DND-41 (cell line): ENCODE measurements at regions not wholly inside any gene's neighbourhood (a gene's known extent, or its start where the extent isn't known, plus 50 kb on each side); places are given as distances from the start of the nearest gene placed in this dataset.

ENCODE experiments used
- ATAC-seq: fragments of 200-7000 bp; cut with Tn5 transposase; 3 replicates; pipeline ENCODE4 v1.9.1; 2021; ENCODE audit warnings: low read depth; ENCODE audit not compliant: insufficient read depth
- DNase-seq: peaks from one replicate; pipeline ENCODE4 v3.0.0-alpha.2; 2020
- H2AFZ ChIP-seq: 2 replicates; pipeline ENCODE4 v1.6.0; 2012; ENCODE audit warnings: low read depth, low read length
- H3K27ac ChIP-seq: 2 replicates; pipeline ENCODE4 v1.5.1; 2012; ENCODE audit warnings: low read length, inconsistent platforms
- H3K27me3 ChIP-seq: fragments of 200-600 bp; sonication (generic); 2 replicates; pipeline ENCODE4 v1.6.0; 2012; ENCODE audit warnings: low read length, mild to moderate bottlenecking, inconsistent platforms; ENCODE audit not compliant: insufficient read depth, poor library complexity
- H3K36me3 ChIP-seq: 2 replicates; pipeline ENCODE4 v1.5.1; 2012; ENCODE audit warnings: low read length, inconsistent platforms; ENCODE audit not compliant: insufficient read depth
- H3K4me1 ChIP-seq: 2 replicates; pipeline ENCODE4 v1.5.1; 2012; ENCODE audit warnings: mild to moderate bottlenecking, low read length; ENCODE audit not compliant: insufficient read depth
- H3K4me2 ChIP-seq: 2 replicates; pipeline ENCODE4 v1.6.0; 2012; ENCODE audit warnings: mild to moderate bottlenecking, moderate library complexity, low read length, inconsistent platforms; ENCODE audit not compliant: insufficient read depth
- H3K4me3 ChIP-seq, 2 experiments: fragments of 200-600 bp in 1 of 2; shearing (Covaris generic) in 1 of 2; 2 replicates each; pipeline ENCODE4 v1.5.1; 2012 to 2016; ENCODE audit warnings: inconsistent platforms in 2 of 2, low read length in 2 of 2, mild to moderate bottlenecking in 2 of 2, low read depth in 1 of 2, moderate library complexity in 1 of 2
- H3K79me2 ChIP-seq: 2 replicates; pipeline ENCODE4 v1.6.0; 2012; ENCODE audit warnings: low read length, inconsistent platforms; ENCODE audit not compliant: insufficient read depth
- H3K9ac ChIP-seq: 2 replicates; pipeline ENCODE4 v1.6.0; 2012; ENCODE audit warnings: low read depth, mild to moderate bottlenecking, inconsistent platforms, low read length, moderate library complexity
- H3K9me3 ChIP-seq: 2 replicates; pipeline ENCODE4 v1.5.1; 2012; ENCODE audit warnings: low read length, moderate library complexity, mild to moderate bottlenecking, inconsistent platforms; ENCODE audit not compliant: insufficient read depth, severe bottlenecking
- H4K20me1 ChIP-seq: 2 replicates; pipeline ENCODE4 v1.6.0; 2012; ENCODE audit warnings: low read length; ENCODE audit not compliant: insufficient read depth
- EZH2 ChIP-seq: IDR thresholded peaks from 3 replicates; pipeline ENCODE4 v1.6.1; 2012; ENCODE audit warnings: borderline replicate concordance, low read depth, mild to moderate bottlenecking, moderate library complexity, low read length, inconsistent platforms; ENCODE audit not compliant: severe bottlenecking
- TF ChIP-seq, protein P1 (sequence below): IDR thresholded peaks from 2 replicates; pipeline ENCODE4 v1.5.1; 2012; ENCODE audit warnings: borderline replicate concordance, low read length, moderate library complexity, mild to moderate bottlenecking; ENCODE audit not compliant: poor library complexity, severe bottlenecking; ENCODE audit errors: extremely low read depth

DNA sequence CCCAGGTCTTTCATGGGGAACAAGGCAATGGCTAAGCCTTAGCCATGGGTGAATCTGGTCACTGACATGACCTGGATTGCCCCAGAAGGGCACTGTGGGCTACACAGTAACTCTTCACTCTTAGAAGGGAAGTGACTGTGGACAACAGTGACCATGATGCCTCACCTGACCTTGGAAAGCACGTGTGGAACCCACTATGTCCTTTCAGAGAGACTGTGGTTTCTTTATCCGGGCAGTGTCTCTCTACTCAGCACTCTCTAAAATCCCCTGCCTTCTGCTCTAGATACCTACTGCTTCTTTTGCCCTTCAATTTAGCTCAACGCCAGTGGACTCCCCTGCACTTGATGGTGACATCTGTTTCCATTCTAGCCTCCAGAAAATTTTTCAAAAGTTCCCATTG is 66.1 kb upstream of the ANKFN1 start:
- H3K27ac ChIP-seq = no peak overlapping the region
- TF ChIP-seq, protein P1, sequence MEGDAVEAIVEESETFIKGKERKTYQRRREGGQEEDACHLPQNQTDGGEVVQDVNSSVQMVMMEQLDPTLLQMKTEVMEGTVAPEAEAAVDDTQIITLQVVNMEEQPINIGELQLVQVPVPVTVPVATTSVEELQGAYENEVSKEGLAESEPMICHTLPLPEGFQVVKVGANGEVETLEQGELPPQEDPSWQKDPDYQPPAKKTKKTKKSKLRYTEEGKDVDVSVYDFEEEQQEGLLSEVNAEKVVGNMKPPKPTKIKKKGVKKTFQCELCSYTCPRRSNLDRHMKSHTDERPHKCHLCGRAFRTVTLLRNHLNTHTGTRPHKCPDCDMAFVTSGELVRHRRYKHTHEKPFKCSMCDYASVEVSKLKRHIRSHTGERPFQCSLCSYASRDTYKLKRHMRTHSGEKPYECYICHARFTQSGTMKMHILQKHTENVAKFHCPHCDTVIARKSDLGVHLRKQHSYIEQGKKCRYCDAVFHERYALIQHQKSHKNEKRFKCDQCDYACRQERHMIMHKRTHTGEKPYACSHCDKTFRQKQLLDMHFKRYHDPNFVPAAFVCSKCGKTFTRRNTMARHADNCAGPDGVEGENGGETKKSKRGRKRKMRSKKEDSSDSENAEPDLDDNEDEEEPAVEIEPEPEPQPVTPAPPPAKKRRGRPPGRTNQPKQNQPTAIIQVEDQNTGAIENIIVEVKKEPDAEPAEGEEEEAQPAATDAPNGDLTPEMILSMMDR = no peak
- TF ChIP-seq EZH2 = no peak
- DNase-seq = no peak

DNA sequence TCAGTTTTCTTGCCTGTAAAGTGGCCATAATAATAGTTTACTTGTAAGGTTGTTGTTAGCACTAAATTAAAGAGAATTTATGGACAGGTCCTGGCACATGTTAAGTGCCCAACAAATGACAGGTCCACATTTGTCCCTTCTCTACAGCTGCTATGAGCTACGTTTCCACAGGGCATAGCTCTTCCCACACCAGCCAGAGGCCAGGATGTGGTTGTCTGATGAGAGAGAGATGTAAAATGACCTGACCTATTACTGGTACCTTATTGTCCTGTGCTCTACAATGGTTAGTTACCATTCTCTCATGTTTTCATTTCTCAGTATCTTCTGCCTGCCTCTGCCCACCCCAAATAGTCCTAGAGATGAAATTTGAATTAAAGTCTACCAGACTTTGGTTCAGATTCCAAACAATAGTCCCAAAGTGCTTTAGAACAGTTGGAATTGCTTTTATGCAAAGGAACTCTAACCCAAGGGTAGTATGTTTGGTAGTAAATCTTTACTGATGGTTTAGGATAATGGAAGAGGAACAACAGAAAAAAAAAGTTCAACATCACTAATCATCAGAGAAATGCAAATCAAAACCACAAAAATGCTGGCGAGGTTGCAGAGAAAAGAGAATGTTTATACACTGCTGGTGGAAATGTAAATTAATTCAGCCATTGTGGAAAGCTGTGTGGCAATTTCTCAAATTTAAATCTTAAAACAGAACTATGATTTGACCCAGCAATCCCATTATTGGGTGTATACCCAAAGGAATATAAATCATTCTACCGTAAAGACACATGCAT is 57.1 kb upstream of the ANKFN1 start:
- Histone ChIP-seq H4K20me1 (no peaks in the 10 kb centered on the region), H3K9ac (no peak overlapping the region), H3K9me3 (no peaks in the 10 kb centered on the region), H2AFZ (no peak overlapping the region), H3K36me3 (no peaks in the 10 kb centered on the region), H3K27me3 (no peaks in the 10 kb centered on the region), H3K4me1 (peaks cover 26% of the 10 kb centered on the region), H3K27ac (no peak overlapping the region), H3K4me2 (no peak overlapping the region), H3K4me3 (no peak overlapping the region), H3K79me2 (no peaks in the 10 kb centered on the region)
- DNase-seq = no peak
- TF ChIP-seq, protein P1 = no peak
- no peak for TF ChIP-seq EZH2
- peak; percentile 49; the same call in 1 of the 3 replicates for ATAC-seq

More for the DNA sequence above, 66.1 kb upstream of the ANKFN1 start:
- no peak for ATAC-seq
- Histone ChIP-seq H3K27me3 (no peaks in the 10 kb centered on the region), H3K4me1 (peaks cover 4% of the 10 kb centered on the region), H4K20me1 (no peaks in the 10 kb centered on the region), H3K36me3 (no peaks in the 10 kb centered on the region), H2AFZ (no peak overlapping the region), H3K9me3 (no peaks in the 10 kb centered on the region), H3K4me3 (no peak overlapping the region), H3K79me2 (no peaks in the 10 kb centered on the region), H3K9ac (no peak overlapping the region), H3K4me2 (no peak overlapping the region)

GRCh38 chr17:56098746-56099145 is 54.5 kb upstream of the ANKFN1 start:
- H3K9ac ChIP-seq = no peak overlapping the region
- DNase-seq = peak; percentile 50

More at GRCh38 chr17:56098746-56099145, 54.5 kb upstream of the ANKFN1 start:
- H3K4me1 ChIP-seq = peaks cover 26% of the 10 kb centered on the region
- no peaks in the 10 kb centered on the region for H3K9me3 ChIP-seq
- H3K36me3 ChIP-seq = no peaks in the 10 kb centered on the region
- TF ChIP-seq, protein P1 = no peak
- no peak for TF ChIP-seq EZH2
- peak; percentile 80 for ATAC-seq
- no peaks in the 10 kb centered on the region for H3K79me2 ChIP-seq
- H2AFZ ChIP-seq = no peak overlapping the region
- no peaks in the 10 kb centered on the region for H4K20me1 ChIP-seq
- H3K27me3 ChIP-seq = no peaks in the 10 kb centered on the region
- no peak overlapping the region for H3K4me3 ChIP-seq
- H3K27ac ChIP-seq = no peak overlapping the region
- peak overlapping the region; percentile 40; the same call in 1 of the 2 replicates for H3K4me2 ChIP-seq
